GM04503 (cell line): ENCODE measurements at regions not wholly inside any gene's neighbourhood (a gene's known extent, or its start where the extent isn't known, plus 50 kb on each side); places are given as distances from the start of the nearest gene placed in this dataset.

ENCODE experiments used
- DNase-seq: peaks from one replicate; pipeline ENCODE4 v3.0.0-alpha.2; 2012; ENCODE audit warnings: low read depth

DNA sequence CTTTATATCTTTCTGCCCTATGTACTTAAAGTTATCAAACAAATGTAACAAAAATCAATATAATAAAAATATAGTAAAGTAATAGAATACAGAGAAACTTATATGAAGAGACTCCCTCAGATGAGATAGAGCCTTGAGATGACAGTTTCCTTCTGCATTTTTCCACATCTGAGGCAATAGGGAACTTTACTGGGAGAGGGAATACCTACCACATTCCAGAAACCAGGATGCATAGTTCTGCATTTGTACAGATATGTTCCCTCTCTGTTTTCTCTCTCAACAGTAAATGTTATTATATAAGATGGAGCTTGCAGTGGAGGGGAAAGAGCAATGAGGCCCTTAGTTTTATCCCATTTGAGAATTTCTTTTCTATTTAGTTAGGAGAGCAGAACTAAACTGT is 109.6 kb upstream of the KCNN2 start:
- no peak for DNase-seq

DNA sequence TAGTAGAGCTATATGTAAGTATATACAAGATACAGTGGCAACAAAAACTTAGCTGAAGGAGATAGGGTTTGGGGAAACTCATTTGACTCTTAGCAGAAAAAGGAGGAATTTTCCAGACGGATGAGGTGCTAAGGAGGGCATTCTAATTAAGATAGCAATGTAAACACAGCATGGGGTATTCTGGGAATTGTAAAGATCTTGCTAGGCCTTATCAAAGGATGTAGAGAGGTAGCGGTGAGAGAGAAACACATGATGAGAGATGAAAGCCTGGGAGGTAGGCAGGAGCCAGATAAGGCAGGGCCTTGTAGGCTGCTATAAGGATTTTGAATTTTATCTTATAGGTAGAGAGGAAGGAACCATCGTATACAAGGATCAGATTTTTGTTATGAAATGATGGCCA is 106.6 kb upstream of the KCNN2 start:
- no peak for DNase-seq

DNA sequence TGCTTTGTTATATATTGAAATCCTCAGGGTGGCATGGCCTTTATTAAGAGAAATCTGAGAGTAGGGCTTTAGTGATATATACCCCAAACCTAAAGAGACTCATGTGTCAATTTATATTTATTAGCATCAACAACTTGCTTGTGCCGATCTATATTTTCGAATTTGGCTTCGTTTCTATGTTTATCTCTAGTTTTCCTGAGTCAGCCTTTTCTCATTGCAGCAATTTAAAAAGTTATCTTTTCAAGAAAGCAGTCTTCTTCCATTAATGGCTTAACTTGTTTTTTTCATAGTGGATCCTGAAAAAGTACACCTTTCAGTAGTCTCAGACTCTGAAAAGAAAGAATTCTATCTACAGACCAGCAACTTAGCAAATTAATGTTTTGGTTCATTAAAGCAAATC is 99.9 kb upstream of the KCNN2 start:
- DNase-seq: no peak

DNA sequence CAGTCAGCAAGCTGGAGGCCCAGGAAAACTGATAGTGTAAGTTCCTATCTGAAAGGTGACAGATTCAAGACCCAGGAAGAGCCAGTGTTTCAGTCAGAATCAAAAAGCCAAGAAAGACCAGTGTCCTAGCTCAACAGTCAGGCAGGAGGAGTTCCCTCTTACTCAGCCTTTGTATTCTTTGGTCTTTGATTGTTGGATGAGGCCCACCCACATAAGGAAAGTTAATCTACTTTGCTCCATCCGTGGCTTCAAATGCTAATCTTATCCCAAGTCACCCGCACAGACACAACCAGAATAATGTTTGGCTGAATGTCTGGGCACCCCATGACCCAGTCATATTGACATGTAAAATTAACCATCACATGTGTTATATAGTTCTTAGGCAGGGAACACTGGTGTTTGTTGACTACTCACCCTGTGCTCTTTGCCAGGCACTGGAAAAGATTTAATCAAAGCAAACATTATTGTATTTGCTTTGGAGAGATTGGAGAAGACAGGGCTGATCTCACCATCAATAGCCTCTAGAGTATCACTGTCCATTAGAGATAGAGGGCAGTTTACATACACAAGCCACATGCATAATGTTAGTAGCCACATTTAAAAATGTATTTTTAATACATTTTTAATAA is 96.3 kb upstream of the KCNN2 start:
- no peak for DNase-seq

DNA sequence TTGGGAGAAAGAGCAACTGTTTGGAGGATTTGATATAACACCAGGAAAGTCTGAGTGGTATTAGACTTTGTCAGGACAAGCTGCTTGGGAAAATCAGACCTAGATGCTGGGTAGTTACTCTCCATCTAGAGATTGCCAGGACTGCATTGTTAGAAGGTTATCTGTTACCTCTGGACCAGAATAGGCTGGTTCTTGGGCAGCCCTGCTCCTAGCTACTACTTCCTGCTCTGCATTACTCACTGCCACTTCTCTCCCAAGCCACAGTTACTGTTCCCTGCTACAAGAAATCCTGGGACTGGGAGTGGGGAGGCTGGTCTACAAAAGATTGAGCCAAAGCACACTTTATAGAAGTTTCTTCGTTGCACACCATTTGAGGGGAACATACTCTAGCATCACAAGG is 95.5 kb upstream of the KCNN2 start:
- no peak for DNase-seq

DNA sequence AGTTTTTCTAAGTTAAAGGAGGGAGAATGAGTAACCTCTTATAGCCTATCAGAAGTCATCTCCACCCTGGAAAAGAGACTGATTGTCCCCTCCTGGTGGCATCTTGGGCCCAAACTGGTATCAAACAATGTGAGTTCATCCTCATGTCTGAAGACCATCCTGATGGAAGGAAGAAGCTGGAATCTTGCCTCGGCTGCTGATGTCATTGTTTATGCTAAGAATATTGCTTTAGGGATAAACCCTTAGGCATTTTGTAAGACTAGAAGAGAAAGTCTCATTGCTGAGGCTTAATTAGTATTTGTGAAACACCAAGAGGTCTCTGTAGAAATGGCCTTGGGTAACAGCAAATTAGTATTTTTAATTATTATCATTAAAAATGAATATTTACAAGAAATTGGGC is 65.7 kb upstream of the KCNN2 start:
- no peak for DNase-seq

DNA sequence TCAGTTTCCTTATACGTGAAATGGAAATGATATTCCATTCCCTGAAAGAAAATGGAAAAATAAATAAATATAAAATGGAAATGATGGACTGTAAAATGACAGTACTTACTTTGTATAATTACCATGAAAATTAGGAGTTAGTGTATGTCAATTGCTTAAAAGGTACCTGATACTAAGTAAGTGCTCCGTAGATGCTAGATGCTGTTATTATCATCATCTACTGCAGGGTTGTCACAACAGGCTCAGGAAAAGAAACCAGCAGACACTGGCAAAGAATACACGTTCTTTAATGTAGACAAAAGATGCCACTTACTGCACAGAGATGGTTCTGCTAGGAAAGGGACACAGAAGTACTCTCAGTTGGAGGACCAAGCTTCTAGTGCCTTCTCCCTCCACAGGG is 64.0 kb upstream of the KCNN2 start:
- no peak for DNase-seq

DNA sequence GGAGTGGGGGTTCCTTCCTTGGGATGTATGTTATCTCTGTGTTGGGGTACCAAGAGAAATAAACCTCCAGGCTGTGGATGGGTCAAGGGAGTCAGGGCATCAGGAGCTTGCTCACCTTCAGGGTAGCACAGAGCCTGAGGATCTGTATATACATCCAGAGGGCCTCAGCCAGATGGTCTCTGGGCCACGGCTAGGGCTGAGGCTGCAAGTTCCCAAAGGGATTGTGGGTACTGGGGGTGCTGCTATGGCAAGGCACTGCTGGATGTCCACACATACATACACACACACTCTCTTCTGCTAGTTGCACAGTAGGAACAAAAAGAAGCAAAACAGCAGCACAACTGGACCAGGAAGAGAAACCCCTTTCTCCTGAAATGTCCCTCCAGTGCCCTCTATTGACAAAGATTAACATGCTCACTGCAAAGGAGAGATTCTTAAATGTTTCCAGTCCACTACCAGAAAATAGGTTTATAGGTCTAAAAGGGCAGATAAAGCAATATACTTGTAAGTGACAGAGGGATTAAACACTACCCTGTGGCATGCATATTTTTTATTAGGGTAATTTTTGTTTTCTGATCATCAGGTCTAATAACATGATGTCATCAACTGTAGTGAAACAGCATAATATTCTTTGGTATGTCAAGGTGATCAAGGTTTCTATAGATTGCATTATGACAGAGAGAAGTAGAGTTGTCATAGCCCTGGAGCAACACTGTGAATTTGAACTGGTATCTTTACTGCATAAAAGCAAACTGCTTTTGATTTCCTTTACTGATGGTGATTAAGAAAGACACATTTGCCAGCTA is 56.3 kb upstream of the KCNN2 start:
- DNase-seq: no peak

DNA sequence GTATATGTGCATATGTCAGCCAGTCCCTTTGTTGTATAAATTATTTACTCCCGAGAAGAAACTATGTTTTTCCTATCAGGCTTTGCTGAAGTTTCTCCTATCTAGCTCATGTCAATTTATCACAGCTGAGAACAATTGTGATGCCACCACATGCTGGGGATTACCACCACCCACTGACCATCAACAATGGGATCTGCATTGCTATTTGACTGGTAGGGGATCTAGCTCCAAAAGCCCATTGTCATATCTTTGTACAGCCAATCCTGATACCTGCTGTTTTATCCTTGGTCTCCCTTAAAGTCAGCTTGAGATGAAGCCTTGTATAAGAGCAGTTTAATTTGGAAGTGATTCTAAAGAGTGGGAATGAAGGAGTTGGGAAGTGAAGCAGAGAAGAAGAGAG is 53.9 kb upstream of the KCNN2 start:
- DNase-seq: no peak

DNA sequence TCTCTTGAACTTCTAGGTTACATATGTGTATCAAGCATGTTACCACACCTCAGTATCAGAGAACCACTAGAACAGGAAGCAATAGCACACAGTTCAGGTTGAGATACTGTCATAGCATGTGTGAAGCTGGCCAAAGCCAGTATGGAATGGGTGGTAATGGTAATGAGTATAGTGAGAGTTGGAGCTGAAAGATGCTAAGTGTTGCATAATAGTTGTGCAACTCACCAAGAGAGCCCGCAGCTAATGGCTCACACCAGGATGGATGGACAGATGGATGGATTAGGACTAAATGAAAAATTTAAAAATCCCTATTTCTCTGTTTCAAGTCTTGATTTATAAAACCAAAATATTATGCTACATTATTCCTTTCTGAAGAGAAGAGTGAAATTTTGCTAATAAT is 53.4 kb upstream of the KCNN2 start:
- no peak for DNase-seq

DNA sequence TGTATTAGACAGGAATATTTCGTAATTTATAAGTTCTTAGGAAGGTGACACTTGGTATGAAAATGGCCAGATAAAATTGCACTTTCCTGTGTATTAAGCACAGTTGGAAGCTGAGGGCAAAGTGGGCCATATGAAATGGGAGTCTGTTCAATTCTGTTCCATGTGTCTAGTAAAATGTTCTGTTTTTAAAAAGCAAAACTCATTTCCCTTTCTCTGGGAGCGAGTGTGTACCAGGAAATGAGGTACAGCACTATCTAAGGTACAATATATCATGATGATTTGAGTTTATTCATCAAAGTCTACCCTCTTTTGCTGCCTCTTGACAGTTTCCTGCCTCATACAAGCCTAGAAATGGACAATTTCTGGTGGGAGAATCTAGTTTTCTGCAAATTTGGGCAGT is 51.2 kb upstream of the KCNN2 start:
- no peak for DNase-seq

DNA sequence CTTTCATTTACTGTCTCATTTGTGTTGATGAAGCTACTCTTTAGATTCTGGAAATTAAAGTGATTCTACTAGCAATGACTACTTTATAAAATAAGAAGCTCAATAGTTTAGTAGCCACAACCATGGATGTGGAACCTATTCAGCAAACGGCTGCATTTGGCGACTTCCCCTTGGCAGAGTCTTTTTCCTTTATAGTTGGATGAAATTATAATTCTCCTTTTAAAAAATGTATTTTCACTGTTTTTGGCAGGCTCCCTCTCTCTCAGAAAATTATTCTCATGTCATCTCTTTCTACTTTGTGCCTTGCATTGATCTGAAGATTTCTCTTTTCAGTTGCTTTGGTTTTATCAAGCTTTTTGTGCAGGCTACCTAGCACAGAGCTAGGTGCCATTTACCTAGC is 50.6 kb upstream of the KCNN2 start:
- DNase-seq: no peak

DNA sequence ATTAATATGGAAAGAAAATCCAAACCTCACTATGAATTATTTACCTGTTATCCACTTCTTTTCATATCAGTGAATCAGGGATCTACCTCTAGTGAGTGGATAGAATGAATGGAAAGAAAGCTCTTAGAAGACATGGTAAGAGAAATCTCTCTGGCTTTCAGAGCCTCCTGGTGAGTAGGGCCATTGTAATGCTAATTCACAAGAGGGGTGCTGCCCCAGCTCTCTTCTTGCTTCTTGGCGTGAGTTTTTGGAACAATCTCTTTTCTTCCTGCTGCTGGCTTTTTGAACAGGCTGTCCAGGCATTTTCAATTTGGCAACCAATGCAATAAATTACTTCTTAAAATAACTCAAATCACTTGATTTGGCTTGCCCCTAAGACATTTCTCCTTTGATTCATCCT is 49.9 kb upstream of the KCNN2 start:
- DNase-seq: no peak
